HG03196 (cell line): ENCODE measurements at regions not wholly inside any gene's neighbourhood (a gene's known extent, or its start where the extent isn't known, plus 50 kb on each side); places are given as distances from the start of the nearest gene placed in this dataset.

Source experiments
- ATAC-seq: cut with Tn5 transposase; IDR thresholded peaks from one replicate; pipeline ENCODE4 v1.9.1; 2021; ENCODE audit not compliant: unreplicated experiment

DNA sequence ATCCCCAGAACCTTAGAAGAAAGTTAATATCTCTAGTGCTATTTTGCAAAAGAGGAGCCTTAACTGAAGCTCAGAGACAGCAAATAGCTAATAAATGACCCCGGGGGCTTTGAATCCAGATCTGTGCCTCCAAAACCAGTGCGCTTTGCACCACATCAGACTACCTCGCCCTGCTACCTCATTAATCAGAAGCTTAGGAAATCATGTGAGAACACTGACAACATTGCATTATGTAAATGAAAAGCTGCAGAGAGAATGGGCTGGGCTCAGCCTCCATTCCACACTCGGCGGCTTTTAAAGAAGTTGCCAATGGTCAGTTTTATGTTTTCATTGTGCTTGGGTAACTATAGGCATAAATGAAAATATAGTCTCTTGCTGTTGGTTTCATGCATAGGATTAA lies 54.0 kb upstream of the STMND1 start:
- no peak for ATAC-seq

DNA sequence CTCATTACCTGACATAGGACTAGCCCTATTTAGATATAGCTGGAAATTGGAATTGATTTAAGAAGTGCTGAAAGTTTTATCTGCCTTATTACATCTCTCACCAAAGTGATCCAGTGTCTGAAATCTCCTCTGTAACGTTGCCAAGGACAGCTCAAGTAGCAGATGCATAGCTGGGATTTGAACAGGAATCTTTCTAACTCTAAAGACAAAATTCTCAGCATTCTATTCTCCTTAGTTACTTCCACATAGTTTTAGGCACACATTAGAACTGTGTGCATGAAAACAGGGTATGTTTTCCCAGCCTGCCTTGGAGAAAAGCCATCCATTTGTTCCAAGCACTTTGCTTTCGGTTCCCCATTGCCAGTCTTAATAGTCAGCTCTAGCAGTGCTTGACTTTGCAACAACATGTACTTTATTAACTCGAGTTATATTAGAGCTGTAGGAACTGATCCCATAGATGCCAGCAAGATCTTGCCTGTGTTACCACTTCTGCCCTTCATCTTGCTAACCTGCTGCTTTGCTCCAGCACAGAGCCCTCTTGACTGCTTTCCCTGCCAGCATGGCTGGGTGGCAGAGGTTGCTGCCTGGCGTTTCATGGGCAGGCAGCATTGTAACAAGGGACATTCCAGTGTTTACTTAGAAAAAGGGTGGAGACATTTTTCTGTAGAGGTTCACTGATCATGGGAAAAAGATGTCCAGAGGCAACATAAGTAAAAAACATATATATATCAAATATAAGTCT lies 56.1 kb upstream of the STMND1 start:
- no peak for ATAC-seq

DNA sequence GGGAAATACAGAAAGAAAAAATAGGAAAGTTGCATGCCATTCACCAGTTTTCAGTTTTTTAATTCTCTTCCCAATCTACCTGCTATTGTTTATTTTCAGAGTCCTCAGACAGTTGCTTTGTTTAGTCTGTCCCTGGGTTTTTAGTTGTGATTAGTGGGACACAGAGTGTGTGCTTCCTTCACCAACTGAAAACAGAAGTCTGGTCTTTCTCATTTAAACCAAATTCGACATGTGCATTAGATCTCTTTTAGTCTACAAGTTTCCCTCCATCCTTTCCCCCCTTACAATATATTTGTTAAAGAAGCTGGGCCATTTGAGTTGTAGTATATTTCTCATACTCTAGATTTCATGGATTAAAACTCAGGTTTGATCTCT lies 58.7 kb upstream of the STMND1 start:
- ATAC-seq, result no peak

DNA sequence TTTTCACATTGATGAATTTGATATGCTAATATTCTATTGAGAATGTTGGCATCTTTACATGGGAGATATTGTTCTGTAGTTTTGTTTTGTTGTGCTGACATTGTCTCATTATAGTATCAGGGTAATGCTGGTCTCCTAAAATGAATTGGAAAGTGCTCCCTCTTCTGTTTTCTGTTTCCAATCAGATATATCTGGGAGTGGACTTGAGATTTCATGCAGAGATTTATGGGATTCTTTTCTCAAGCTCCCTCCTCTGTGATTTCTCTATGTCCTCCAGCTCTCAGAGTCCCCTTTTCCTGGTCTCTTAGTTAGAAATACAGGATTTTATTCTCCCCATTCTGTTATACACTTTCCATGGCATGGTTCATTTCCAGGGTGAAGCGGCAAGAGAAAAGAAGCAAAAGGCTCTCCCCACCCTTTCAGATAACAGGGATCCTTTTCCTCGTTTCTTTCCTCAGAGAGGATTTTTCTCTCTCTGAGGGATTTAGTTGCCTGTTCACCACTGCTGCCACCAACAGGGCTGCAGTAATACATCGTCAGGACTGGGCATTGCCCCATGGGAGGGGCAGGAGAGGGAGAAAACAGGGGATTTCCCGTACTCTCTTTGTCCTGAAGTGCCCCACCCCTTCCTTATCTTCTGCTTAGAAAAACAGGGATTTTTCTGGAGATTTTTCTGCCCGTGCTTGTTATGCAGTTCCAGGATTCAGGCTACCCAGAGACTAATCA lies 59.3 kb upstream of the STMND1 start:
- no peak for ATAC-seq

DNA sequence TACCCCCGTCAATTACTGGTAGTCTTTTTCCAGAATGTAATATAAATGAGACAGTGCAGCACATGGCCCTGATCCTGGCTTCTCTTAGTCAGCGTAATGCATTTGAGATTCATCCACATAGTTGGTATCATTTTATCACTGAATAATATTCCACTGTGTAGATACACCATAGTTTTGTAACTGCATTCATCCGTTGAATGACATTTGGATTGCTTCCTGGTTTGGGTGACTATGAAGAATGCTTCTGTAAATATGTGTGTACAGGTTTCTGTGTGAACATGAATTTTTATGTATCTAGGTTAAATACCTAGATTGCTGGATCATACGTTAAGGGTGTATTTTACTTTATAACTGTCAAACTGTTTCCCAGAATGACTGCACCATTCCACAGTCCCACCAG lies 62.6 kb upstream of the STMND1 start:
- ATAC-seq, result no peak

DNA sequence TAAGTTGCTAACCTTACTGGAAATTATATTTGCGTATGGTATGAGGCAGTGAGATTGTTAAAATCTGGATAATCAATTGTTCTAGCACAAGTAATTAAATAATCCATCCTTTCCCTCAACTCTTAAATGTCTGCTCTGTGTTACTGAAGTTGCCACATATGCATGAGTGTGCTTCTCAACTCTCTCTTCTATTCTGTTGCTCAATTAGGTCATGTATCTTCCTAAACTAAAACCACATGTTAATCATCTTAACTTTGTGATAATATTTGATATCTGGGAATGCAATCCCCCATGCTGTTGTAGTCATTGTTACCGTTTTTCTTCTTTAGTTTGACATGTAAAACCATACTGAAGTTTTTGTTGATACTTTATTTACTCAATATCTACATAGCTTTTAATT lies 63.5 kb upstream of the STMND1 start:
- no peak for ATAC-seq

DNA sequence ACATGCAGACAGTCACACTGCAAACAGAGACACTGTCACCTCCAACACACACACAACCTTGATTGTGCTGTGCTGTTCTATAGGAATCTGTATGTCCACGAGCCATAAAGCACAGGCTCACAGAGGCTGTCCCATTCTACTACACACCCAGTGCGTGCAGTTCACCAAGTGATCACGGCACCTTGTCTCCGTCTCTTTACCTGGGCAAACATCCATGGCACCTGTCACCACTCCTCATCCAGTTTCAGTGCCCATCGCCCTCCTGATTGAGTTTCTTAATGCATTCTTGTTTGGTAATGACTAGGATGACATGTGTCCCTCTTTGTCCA lies 65.8 kb upstream of the STMND1 start:
- no peak for ATAC-seq

DNA sequence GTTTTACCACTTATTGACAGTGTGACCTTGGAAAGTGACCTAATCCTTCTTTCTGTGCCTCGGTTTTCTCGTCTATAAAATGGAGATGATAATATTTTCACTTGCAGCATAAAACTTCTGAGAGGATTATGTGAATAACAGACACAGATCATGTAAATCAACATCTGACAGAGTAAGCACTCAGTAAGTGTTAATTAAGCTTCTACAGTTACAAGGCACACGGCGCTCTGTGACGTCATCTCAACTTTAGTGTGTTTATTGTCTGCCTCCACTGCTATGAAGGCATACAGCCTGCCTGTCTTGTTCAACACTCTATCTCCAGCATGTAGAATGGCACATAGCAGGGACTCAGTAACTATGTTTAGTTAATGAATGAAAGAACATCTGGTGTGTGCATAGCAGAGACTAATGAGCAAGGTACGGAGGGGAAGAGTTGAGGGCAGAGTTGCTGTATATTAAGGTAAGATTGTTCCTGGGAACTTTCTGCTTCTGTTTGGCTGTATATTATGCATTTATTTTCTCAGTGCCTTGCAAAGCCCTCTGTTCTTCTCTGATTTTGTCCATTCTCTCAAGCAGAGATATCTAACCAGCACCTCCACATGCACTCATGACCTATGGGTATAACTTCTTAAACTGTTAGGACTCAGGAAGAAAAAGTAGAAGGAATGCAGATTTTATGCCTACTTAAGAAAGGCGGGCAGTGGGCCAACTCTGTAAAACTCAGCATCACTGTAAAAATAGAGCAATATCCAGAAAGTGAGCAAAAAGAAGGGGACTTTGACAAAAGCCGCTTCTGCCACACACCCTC lies 66.4 kb upstream of the STMND1 start:
- no peak for ATAC-seq

DNA sequence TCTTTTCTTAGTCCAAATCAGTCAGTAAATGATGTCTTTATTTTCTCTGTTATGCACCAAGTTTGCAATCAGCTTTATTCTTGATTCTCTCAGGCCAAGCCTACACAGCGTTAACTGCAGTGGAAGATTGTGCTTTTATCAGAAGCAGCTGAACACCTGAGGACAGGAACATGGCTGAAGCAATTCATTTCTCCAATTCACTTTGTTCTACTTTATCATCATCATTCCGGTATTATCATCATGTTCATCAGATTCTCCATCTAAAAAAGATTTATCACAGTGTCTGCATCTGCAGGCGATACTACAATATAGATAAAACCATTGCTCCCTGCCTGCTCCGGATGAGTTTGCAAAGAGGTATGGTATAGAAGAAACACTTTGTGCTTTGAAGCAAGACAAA lies 68.1 kb upstream of the STMND1 start:
- ATAC-seq, result no peak

DNA sequence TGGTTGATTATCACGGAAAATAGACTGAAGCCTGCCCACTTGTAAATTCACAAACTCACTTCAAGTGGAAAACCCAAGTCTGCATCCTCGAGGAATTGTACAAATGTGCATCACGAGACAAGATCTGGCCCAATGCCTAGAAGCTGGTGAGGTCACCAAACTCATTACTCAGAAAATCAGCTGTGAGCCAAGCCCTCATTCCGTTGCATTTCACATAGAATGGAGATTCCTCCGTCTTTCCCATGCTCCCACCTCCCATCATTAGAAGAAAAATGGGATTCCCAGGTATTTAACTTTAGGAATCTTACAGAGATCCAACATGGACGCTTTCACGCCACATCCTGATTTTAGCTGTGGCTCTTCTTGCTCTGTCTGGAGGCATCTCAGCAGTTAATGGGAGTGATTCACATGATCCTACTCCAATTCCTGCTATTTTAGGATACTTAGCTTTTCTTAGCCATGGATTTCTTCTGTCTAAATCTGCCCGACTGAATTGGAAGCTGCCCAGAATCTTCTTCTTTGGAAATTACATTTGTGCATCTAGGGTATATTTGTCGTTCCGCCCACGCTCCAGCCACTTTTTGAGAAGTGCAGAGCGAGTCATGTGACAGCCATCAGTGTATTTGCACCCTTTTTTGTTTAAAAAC lies 68.7 kb upstream of the STMND1 start:
- no peak for ATAC-seq

DNA sequence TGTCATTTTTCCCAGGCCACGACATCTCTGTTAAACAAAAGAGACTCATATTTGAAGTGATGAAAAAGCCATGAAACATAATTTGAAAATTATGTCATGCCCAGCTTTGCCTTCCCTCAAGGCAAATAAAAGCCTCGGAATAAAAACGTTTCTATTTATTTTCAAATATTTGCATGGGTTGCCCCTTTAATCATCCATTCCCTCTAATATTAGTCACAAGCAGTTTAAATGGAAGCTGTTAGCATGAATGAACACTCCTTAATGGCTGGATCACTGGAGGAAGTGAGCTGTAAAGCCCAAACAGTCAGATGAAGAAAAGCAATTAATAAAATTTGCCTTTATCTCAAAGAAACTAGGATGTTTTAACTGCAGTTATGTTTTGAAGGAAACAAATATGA lies 69.3 kb upstream of the STMND1 start:
- no peak for ATAC-seq

DNA sequence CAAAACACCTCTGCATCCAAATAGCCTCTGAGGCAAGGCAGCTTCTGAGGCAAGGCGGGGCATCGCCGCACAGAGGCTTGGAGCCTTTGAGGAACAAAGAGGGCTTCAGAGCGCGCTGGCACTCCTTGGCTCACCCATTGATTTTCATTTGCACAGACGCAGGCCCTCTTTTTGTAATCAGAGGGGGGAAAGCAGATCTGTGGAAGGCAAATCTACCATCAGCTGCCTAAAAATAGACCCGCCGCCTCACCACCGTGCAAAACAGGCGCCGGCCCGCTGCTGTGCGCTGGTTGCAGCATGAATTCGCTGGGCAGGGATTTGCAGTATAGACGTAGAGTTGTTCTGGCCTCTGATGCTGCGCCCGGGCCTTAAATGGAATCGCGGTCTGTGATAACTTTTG lies 69.9 kb upstream of the STMND1 start:
- no peak for ATAC-seq

DNA sequence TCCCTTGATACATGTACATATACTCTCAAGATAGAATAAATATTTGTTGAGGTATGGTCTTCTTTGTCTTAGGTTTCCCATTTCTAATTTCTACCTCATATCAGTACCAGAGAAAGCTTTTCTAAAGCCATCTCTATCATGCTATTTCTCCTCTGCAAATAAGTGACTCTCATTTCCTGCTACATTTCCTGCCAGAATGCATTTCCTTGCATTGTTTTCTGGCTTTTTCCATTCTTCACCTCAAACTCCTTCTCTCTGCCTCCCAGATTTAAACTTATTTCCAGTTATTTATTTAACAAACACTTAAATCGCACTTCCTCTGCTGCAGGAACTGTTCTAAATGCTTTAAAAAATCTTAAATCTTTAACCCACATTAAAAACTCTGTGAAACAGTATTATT lies 74.4 kb upstream of the STMND1 start:
- ATAC-seq, result no peak

DNA sequence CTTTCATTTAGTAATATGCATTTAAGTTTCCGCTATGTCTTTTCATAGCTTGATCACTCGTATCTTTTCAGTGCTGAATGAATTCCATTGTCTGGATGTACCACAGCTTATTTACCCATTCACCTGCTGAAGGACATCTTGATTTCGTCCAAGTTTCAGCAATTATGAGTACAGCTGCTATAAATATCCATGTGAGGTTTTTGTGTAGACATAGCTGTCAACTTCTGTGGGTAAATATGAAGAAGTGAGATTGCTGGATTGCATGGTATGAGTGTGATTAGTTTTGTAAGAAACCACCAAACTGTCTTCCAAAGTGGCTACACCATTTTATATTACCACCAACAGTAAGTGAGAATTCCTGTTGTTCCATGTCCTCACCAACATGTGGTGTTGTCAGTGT lies 79.2 kb upstream of the STMND1 start:
- no peak for ATAC-seq

DNA sequence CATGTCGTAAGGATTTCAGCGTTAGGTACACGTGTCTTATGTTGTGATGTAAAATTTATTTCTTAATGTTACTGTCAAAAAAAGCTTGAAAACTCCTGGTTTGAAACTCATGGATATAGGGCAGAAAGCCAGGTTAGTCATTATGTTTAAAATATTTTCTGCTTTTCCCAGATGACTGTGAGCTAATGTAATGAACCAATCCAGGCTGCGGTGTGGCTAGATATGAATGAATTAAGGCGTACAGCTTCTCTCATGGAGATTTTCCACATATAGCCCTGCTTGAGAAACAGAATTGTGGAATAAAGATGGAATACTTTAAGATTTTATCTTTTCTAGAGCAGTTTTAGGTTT lies 80.3 kb upstream of the STMND1 start:
- no peak for ATAC-seq

DNA sequence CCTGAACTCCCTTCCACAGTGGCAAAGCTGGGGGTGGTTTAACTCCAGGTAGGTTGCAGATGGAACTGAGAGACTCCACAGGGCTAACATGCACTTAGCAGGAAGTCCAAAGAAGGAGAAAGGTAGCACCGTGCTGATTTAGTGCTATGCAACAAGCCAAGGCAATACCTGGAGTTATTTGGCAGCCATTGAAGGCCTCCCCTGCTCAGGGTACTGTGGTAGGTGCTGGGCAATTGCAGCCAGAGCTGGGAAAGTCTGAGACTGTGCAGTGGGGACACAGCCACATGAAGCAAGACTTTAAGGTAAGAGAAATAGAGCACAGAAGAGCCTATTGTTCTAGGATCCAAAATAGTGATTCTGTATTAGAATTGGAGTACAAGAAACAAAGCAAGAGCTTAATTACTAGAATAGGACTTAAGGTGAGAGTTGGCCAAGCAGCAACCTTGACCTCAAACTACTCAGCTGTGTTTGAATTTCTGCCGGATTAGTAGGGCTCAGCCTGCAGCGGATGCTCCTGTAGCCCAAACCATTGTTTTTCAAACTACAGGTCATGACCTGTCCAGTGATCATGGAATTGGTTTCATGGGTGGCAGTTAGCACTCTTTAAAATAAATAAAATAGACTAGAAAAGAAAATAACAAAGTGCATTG lies 80.8 kb upstream of the STMND1 start:
- no peak for ATAC-seq

DNA sequence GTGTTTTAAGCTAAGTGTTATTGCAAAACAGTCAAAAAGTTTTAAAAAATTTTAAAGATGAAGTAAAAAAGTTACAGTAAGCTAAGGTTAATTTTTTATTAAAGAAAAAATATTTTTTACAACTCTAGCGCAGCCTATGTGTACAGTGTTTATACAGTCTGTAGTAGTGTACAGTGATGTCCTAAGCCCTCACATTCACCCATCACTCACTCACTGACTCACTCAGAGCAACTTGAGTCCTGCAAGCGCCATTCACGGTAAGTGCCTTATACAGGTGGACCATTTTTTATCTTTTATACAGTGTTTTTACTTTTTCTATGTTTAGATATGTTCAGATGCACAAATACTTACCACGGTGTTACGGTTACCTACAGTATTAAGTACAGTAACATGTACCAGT lies 83.4 kb upstream of the STMND1 start:
- no peak for ATAC-seq

DNA sequence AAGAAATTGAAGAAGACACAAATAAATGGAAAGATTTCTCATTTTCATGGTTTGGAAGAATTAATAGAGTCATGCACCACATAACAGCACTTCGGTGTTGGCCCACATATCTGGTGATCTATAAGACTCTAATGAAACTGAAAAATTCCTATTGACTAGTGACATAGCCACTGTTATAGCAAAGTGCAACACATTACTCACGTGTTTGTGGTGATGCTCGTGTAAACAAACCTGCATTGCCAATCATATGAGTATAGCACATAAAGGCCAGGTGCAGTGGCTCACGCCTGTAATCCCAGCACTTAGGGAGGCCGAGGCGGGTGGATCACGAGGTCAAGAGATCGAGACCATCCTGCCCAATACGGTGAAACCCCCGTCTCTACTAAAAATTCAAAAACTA lies 84.4 kb upstream of the STMND1 start:
- ATAC-seq, result no peak

DNA sequence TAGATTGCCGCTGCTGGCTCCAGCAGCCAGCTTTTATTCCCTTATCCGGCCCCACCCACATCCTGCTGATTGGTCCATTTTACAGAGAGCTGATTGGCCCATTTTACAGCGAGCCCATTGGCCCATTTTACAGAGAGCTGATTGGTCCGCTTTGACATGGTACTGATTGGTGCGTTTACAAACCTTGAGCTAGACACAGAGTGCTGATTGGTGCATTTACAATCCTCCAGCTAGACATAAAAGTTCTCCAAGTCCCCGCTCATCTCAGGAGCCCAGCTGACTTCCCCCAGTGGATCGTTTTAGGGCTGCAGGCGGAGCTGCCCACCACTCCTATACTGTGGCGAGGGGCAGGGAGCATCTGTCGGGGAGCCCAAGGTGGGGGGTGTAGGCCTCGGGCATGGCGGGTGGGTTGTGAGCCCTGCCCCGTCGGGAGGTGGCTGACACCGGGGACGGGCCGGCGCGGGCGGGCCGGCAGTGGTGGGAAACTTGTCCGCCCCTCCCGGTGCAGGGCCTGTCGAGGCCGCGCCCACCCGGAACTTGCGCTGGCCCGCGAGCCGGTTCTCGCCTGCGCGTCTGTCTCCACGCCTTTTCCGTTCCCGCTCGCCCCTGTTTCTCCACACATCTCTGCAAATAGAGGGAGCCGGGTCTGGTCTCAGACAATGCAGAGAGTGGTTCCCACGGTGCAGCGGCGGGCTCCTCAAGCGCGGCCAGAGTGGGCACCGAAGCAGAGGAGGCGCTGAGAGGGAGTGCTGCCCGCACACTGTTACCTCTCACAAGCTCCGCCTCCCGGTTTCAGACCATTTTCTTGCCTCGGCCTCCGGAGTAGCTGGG lies 86.1 kb upstream of the STMND1 start:
- no peak for ATAC-seq

DNA sequence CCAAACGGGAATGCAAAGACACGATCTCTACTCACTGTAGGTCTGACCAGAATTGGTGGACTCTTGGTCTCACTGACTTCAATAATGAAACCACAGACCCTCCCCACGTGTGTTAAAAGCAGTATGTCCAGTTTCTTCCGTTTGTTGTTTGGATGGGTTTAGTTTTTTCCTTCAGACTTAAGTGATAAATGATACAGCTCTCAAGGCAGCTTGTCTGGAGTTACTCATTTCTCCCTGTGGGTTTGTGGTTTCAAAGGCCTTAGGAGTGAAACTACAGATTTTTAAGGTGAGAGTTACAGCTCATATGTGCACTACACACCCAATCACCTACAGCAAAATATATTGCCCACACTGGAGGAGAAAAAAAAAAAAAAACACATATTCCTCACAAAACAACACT lies 86.7 kb upstream of the STMND1 start:
- ATAC-seq, result peak; percentile 96
